T-helper 17 cell (primary cell): ENCODE measurements at regions not wholly inside any gene's neighbourhood (a gene's known extent, or its start where the extent isn't known, plus 50 kb on each side); places are given as distances from the start of the nearest gene placed in this dataset.

ENCODE experiments used
- ATAC-seq: fragments of 150-1000 bp; cut with Tn5 transposase; 2 replicates; pipeline ENCODE4 v1.10.0; 2021; ENCODE audit warnings: mild to moderate bottlenecking, moderate library complexity
- DNase-seq, 3 donors: peaks; one replicate each; pipeline versions ENCODE4 v3.0.0 to v3.0.0-alpha.2; 2020 to 2021
- H3K9me3 ChIP-seq: one replicate; pipeline ENCODE4 v1.7.0; 2013; ENCODE audit warnings: low read length, mild to moderate bottlenecking; ENCODE audit not compliant: control insufficient read depth, poor library complexity, severe bottlenecking
- H3K27ac Mint-ChIP-seq: one replicate; pipeline ENCODE4 v1.8.0; 2022; ENCODE audit warnings: mild to moderate bottlenecking, moderate library complexity, mixed read lengths
- H3K27me3 Mint-ChIP-seq: one replicate; pipeline ENCODE4 v1.8.0; 2022; ENCODE audit warnings: mixed read lengths
- H3K36me3 Mint-ChIP-seq: one replicate; pipeline ENCODE4 v1.8.0; 2022; ENCODE audit warnings: low read depth, mixed read lengths
- H3K4me1 Mint-ChIP-seq: one replicate; pipeline ENCODE4 v1.8.0; 2022; ENCODE audit warnings: mild to moderate bottlenecking, mixed read lengths
- H3K4me3 Mint-ChIP-seq: one replicate; pipeline ENCODE4 v1.8.0; 2022; ENCODE audit warnings: mild to moderate bottlenecking, moderate library complexity, mixed read lengths

DNA sequence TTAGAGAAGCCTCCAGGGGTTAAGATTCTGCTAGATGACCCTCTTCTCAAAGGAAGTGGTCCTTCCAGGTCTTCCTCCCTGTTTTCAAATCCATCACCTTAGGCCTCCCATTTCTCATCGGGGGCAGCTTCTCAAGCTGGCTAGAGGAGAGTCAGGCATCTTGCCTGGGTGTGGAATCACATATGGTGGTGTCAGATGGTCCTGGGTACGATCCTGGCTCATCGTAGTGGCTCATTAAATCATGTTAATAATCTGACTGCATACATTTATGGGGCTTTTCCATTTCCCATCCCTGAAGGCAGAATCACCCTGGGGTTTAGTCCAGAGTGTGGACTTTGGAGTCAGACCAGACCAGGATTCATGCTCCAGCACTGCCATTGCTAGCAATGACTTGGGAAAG lies 132.6 kb downstream of the RPS24 start:
- no peak for ATAC-seq

DNA sequence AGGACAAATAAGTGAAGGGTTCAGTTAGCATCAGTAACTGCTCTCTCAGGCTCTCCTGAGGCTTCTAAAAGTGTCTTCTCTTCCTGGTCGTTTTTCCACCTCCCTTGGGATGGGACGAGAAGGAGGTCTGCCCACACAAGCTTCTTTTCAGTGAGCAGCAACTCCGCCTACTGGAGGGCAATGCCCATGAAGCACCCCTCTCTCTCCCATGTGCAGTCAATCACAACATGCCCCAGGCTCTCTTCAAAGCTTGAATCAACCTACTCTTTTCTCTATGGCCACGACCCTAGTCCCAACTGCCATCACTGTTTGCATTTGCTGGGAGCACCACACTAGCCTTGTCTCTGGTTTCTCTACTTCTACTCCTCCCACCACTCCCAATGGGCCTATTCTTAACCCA lies 135.6 kb downstream of the RPS24 start:
- DNase-seq, result no peak

More for the DNA sequence above, 132.6 kb downstream of the RPS24 start:
- peaks cover 4% of the 10 kb centered on the region for H3K36me3 Mint-ChIP-seq
- H3K27me3 Mint-ChIP-seq, result peaks cover 12% of the 10 kb centered on the region
- no peaks in the 10 kb centered on the region for H3K9me3 ChIP-seq
- H3K4me3 Mint-ChIP-seq, result no peak overlapping the region
- DNase-seq, result no peak
- H3K27ac Mint-ChIP-seq, result no peak overlapping the region
- no peaks in the 10 kb centered on the region for H3K4me1 Mint-ChIP-seq

DNA sequence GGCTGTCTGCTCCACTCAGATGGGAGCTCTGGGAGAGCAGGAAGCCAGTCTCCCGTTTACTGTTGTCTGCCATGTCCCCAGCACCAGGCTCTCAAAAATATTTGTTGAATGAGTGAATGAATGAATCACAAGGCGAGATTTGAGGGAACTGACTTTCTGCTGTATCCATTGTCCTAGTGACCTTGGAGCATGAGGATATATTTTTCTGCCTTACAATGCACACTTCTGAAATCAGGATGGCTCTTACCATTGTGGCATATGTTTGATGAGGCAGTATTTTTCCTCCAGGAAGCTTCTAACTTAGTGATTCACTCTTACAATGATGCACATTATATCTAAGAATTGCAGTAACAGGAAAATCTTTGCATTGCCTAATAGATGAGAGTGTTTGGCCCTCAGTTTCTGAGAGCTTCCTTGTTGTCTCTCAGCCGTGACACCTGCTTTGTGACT lies 136.4 kb downstream of the RPS24 start:
- ATAC-seq (no peak), DNase-seq (no peak)
- H3K27me3 Mint-ChIP-seq, result peaks cover 27% of the 10 kb centered on the region
- H3K4me3 Mint-ChIP-seq, result no peak overlapping the region
- H3K36me3 Mint-ChIP-seq, result no peaks in the 10 kb centered on the region
- no peaks in the 10 kb centered on the region for H3K4me1 Mint-ChIP-seq
- H3K27ac Mint-ChIP-seq, result no peak overlapping the region
- no peaks in the 10 kb centered on the region for H3K9me3 ChIP-seq

More for the DNA sequence above, 135.6 kb downstream of the RPS24 start:
- peaks cover 19% of the 10 kb centered on the region for H3K27me3 Mint-ChIP-seq
- no peak overlapping the region for H3K4me3 Mint-ChIP-seq
- H3K27ac Mint-ChIP-seq, result no peak overlapping the region
- H3K36me3 Mint-ChIP-seq, result no peaks in the 10 kb centered on the region
- no peaks in the 10 kb centered on the region for H3K9me3 ChIP-seq
- ATAC-seq, result no peak
- no peaks in the 10 kb centered on the region for H3K4me1 Mint-ChIP-seq

DNA sequence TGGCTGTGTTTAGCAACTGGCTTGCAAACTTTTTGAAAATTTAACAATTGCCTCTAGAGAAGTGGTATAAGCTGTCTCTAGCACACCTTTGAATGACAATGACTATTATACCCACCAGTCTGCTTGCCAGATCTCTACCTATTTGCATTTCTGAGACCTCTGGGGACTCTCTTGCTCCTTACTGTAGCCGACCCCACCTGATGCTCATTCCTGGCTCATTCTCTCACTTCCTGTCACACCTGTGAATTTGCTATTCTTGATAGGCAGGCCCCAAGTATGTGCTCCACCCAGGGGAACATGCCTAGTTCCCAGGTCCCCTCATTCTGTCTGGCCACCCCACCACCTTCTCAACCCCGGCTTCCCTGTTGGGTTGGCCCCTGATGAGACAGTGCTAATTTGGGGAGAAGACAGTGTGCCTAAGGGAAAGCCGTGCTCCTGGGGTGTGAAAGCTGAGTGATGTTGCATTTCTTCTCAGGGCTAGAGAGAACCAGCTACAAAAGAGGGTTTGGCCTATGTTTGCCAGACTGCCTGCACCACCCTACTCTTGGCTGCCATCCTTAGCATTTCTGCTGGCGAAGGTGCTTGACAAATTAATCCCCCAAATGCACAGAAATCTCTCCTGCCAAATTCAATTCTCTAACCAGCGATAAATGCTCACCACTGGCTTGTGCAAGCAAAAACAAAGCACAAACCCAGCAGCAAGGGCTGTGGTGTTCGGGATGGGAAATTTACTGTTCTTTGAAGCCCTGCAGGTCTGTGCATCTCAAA lies 138.2 kb downstream of the RPS24 start:
- no peak for ATAC-seq
- Mint-ChIP-seq H3K4me3 (no peak overlapping the region), H3K27me3 (peaks cover 28% of the 10 kb centered on the region), H3K36me3 (no peaks in the 10 kb centered on the region), H3K27ac (no peak overlapping the region), H3K4me1 (no peaks in the 10 kb centered on the region)
- no peak for DNase-seq
- no peaks in the 10 kb centered on the region for H3K9me3 ChIP-seq

DNA sequence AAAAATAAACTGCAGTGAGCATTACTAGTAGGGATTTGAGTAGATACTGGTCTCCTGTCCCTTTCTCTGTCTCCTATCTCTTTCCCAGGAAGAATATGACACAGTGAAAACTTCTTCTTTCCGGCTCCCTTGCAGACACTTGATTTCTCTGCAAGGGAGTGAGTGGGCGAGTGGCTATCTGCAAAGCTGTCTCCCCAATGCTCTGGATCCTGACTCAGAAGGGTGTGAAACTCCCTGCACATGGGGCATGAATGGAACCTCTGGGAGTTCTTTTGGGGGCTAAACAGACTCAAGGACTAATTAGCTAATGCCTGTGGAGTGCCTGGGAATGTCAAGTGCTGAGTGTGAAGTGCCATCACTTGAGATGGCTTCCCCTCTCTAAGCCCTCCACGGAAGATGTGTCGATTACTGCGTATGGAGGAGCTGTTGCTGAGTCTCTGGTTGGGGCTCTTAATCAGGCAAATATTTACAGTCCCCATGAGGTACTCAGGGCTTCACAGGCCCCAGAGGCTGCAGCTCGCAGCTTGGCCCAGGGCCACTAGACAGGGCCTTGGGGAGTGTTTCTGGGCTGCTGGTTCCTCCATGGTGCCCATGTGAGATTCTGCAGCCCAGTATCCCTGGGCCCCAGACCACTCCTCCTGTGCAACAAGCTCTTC lies 139.8 kb downstream of the RPS24 start:
- no peaks in the 10 kb centered on the region for H3K4me1 Mint-ChIP-seq
- no peaks in the 10 kb centered on the region for H3K9me3 ChIP-seq
- peaks cover 34% of the 10 kb centered on the region for H3K27me3 Mint-ChIP-seq
- no peaks in the 10 kb centered on the region for H3K36me3 Mint-ChIP-seq
- H3K27ac Mint-ChIP-seq, result peak overlapping the region; percentile 59
- ATAC-seq (no peak), DNase-seq (no peak)
- H3K4me3 Mint-ChIP-seq, result no peak overlapping the region

DNA sequence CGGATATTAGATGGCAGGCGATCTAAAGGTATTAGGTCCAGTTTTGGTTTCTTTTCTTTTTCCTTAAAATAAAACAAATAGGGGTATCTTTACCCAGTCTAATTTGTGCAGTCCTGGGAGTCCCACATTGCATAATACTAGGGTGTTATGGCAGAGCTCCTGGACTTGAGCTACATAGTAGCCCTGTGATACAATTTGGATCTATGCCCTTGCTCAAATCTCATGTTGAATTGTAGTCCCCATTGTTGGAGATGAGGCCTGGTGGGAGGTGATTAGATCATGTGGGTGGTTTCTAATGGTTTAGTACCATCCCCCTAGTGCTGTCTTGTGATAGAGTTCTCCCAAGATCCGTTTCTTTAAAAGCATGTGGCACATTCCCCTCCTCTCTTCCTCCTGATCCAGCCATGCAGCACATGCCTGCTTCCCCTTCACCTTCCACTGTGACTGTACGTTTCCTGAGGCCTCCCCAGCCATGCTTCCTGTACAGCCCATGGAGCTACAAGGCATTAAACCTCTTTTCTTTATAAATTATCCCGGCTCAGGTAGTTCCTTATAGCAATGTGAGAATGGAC lies 141.9 kb downstream of the RPS24 start:
- Mint-ChIP-seq H3K4me1 (peaks cover 2% of the 10 kb centered on the region), H3K4me3 (no peak overlapping the region), H3K27me3 (peaks cover 28% of the 10 kb centered on the region), H3K36me3 (peaks cover under 1% of the 10 kb centered on the region), H3K27ac (no peak overlapping the region)
- no peak for DNase-seq
- ATAC-seq, result no peak
- H3K9me3 ChIP-seq, result no peaks in the 10 kb centered on the region

DNA sequence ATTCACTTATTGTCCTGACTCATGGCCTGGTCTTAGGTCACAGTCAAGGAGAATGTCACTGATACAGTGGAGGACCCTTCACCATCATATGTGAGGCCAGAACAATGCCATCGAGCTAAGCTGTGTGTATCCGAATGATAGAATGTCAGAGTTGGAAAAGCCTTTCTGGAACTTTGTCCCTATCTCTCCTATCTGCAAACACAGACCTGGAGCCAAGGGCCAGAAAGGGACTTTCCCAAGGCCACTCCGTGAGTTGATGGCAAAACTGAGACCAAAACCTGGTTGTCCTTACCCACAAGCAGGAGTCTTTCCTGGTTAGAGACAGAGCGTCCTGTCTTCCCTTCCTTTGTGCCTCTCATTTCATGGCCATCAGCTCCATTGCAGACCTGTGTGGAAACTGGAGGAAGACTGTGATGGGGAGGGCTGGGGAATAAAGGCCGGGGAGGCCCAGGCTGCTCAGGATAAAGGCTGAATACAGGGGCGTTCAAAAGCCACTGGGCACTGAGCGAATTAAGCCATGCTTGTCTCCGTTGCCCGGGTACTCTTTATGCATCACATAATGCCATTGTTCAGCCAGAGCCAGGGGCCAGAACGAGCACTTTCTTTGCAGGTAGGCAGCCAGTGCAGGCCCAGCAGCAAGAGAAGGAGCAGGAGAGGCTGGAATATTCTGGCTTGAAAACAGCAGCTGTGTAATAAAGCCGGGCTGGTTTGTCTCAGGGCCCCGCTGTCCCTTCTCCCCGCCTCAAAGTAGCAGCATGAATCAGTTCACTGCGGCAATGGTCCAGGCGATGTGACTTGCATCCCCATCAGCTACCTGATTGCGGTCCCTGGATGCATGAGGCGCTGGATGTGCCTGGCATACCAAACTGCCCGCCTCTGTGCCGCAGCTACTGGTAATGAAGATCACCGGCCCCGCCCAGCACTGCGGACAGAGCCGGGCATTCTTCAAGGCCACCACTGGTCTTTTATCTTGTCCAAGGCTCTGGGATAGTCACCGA lies 143.0 kb downstream of the RPS24 start:
- no peak for DNase-seq
- no peaks in the 10 kb centered on the region for H3K9me3 ChIP-seq
- H3K36me3 Mint-ChIP-seq, result peaks cover 2% of the 10 kb centered on the region
- no peak overlapping the region for H3K27ac Mint-ChIP-seq
- no peak overlapping the region for H3K4me3 Mint-ChIP-seq
- peaks cover 2% of the 10 kb centered on the region for H3K4me1 Mint-ChIP-seq
- ATAC-seq, result no peak
- H3K27me3 Mint-ChIP-seq, result peaks cover 38% of the 10 kb centered on the region

DNA sequence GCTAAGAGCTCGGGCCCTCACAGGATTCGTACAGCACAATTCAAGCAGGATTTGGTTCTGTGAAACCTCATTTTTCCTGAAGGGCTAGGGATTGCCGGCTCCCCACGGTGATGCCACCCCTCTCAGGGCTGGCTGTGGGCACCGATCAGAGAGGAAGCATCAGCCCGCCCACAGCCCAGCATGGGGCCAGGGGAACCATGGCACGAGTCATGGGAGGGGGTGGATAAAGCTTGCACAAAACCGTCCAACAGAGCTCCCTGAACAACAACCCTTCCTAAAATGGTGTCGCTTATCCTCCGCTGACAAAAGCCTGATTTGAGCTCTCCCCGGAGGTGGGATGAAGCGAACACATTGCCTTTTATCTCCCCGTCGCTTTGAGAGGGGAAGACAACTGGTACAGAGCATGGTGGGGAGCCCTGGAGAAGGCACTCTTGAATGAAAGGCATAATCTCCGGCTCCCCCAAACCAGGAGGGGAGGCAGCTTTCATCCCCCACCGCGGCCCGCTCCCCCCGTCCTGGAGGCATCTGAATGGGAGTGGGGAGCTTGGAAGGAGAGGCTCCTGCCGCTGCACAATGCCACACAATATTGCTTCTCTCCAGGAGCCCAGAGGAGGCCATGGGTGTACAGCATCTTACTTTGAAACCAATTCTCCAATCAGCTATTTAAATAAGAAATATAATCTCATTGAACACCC lies 144.0 kb downstream of the RPS24 start:
- peaks cover 39% of the 10 kb centered on the region for H3K27me3 Mint-ChIP-seq
- no peak overlapping the region for H3K27ac Mint-ChIP-seq
- no peaks in the 10 kb centered on the region for H3K9me3 ChIP-seq
- ATAC-seq (no peak), DNase-seq (no peak)
- H3K4me1 Mint-ChIP-seq, result peaks cover 2% of the 10 kb centered on the region
- H3K4me3 Mint-ChIP-seq, result peak overlapping the region; percentile 49
- peaks cover 2% of the 10 kb centered on the region for H3K36me3 Mint-ChIP-seq

DNA sequence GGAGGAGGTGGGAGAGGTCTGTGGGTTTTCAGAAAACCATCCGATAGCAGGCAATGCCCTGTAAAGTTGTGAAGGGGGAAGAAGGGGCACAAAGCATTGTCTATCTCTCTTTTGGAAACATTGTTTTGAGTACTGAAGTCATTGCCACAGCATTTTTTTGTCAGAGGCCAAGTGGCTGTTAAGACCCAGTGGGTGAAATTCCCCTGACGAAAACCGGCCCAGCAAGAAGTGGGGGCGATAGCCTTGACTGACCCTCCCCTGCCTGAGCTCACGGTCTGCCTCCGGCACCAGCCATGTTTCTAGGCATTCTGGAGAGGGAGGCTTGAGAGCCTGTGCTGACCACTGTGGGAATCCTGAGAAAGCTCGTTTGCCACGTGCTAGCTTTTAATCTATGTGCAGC lies 144.7 kb downstream of the RPS24 start:
- DNase-seq (no peak), ATAC-seq (no peak)
- no peak overlapping the region for H3K4me3 Mint-ChIP-seq
- H3K27me3 Mint-ChIP-seq, result peaks cover 40% of the 10 kb centered on the region
- peaks cover 4% of the 10 kb centered on the region for H3K4me1 Mint-ChIP-seq
- H3K9me3 ChIP-seq, result no peaks in the 10 kb centered on the region
- H3K36me3 Mint-ChIP-seq, result peaks cover 2% of the 10 kb centered on the region
- no peak overlapping the region for H3K27ac Mint-ChIP-seq

DNA sequence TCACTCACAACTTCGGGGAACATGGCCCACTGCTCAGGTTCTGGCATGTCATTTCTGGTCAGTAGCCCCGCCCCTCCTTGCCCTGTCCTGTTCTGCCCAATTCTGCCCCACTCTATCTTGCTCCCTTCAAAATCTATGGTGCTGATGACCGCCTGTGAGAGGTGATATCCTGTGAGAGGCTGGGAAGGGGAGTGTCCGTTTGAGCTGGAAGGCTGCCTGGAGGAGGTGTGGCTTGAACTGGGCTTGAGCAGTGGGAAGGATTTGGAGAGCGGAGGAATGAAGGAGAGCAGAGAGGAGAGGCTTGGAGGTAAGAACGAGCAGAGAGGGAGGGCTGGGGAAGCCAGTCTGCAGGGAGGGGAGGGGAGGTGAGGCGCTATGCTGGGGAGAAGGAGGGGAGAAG lies 145.3 kb downstream of the RPS24 start:
- H3K27me3 Mint-ChIP-seq, result peaks cover 34% of the 10 kb centered on the region
- H3K27ac Mint-ChIP-seq, result no peak overlapping the region

DNA sequence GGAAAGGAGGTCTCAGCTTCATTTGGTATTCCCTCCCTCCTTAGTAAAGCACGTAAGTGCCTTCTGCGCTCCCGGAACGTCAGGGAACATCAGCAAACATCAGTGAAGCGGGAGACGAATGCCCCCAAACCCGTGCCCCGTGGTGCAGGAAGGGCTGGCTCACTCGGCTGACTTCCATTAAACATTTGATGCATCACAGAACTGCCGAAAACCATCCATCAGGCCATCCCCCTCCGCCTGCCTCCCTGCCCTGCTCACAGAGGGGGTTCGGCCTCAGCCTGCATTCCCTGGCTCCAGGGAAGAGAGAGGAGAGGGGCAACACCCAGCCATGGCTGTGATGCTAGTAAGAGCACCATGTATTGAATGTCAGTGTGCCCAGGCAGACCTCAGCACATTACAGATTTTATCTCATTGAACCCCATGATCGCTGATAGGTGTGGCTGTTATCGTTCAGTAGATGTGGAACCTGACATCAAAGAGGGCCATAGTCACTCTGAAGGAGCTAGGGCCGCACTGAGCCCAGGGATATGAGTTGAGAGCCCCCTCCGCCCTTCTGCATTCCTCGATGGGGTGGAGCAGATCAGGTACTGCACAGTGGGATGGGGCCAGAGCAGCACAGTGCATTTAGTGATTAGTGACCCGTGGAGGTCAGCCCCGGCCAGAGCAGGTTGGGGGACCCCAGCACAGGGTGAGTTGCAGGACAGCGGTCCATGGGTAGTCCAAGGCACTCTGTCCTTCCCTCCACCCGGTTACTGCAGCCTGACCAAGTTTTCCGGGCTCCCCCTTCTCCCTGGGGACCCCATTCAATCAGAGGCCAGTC lies 146.4 kb downstream of the RPS24 start:
- Mint-ChIP-seq H3K36me3 (peaks cover 2% of the 10 kb centered on the region), H3K4me1 (peaks cover 4% of the 10 kb centered on the region), H3K4me3 (no peak overlapping the region), H3K27ac (no peak overlapping the region), H3K27me3 (peaks cover 30% of the 10 kb centered on the region)
- no peaks in the 10 kb centered on the region for H3K9me3 ChIP-seq
- no peak for ATAC-seq
- no peak for DNase-seq

More for the DNA sequence above, 145.3 kb downstream of the RPS24 start:
- ATAC-seq (no peak), DNase-seq (no peak)
- H3K9me3 ChIP-seq, result no peaks in the 10 kb centered on the region
- peaks cover 4% of the 10 kb centered on the region for H3K4me1 Mint-ChIP-seq
- peaks cover 2% of the 10 kb centered on the region for H3K36me3 Mint-ChIP-seq
- H3K4me3 Mint-ChIP-seq, result no peak overlapping the region
